HG02642 (cell line): ENCODE measurements at regions not wholly inside any gene's neighbourhood (a gene's known extent, or its start where the extent isn't known, plus 50 kb on each side); places are given as distances from the start of the nearest gene placed in this dataset.

Source experiments
- ATAC-seq: cut with Tn5 transposase; IDR thresholded peaks from one replicate; pipeline ENCODE4 v1.9.1; 2021; ENCODE audit warnings: mild to moderate bottlenecking; ENCODE audit not compliant: unreplicated experiment, poor library complexity

DNA sequence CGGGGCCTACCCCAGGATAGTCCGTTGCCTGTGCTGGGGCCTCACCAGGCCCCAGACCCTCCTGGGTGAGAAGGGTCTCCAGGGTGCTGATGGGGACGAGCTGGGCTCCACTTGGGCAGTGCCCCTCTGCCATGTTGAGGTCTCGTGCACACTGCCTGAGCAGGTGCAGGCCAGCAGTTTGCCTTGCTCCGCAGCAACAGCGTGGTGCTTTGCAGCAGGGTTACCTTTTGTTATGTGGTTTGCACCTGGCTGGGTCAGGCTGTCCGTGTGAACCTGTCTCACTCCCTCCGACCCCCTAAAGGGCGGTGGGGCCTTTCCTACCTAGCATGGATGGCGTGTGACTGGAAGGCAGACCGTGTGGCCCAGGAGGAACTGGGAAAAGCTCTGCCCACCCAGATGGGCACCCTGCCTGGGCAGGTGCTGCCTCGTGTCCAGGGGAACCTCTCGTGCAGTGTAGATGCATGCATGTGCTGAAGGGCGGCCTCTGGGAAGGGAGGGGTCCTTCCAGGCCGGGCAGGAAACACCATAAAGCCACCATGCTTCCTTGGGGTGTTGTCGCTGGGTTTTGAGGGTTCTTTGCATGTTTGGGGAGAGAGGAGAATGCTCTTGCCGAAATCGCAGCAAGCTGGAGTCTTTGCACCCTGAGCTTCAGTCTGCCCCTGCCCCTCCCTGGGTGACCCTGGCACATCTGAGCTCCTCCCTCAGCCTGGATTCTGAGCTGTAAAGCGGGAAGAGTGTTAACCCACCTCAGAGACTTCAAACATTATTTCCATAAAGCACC lies 75.4 kb upstream of the PPARA start:
- ATAC-seq, result no peak

DNA sequence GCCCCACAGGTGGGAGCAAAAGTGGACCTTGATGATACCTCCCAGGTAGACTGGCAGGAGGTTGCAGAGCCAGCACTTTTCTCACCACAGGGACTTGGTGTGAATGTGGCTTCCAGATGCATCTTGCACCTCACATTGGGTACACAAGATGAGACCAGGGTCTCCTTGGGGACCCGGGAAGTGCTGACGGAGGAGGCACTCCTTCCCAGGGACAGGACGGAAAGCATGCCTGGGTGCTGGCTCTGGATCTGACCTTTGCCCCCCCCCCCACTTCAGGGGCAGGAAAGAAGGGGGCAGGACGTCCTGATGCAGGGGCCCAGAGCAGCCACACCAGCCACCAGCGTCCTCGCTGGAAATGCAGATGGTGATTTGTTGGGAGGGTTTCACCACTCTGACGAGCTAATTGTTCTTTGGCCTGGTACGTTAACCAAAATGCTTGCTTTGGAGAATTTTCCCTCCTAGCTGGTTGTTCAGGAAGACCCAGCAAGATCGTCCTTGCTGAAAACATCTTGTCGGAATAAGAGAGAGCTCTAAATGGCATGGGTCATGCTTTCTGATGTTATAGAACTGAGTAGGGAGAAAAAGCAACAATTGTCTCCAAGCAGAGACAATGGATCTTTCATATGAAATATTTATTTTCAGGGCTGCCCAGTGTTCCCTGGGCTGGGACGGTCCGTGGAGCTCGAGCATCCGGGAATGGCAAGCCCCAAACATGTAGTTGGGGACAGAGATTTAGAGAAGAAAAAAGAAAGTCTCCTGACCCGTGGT lies 74.4 kb upstream of the PPARA start:
- no peak for ATAC-seq

DNA sequence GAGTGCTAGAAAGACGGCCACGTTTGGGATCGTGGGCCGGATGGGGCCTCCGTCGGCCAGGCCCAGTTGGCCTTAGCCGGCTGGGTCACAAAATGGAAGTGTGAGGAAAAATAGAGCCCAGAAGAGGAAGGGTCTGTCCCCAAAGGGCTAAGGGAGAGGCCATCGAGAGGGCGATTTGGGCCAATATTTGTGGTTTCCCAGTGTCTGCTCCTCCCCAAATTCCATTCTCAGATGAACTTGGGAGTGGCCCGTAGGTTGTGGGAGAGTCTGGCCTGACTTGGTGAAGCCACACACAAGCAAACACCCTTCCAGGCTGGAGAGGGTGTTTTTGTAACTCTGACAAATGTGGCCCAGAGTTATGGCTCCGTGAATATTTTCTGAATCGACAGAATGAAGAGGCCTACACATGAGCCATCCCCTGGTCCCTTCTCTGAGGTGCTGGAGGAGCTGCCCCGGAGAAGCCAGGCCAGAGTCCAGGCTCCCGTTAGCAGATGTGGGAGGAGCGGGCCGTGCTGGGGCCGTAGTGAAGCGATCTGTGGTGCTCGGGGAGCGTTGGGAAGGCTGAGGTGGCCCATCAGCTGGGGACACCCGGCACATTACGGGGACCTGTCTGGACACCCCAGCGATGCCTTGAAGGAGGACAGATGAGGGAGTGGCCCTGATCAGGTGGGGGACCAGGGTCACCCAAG lies 73.5 kb upstream of the PPARA start:
- no peak for ATAC-seq

DNA sequence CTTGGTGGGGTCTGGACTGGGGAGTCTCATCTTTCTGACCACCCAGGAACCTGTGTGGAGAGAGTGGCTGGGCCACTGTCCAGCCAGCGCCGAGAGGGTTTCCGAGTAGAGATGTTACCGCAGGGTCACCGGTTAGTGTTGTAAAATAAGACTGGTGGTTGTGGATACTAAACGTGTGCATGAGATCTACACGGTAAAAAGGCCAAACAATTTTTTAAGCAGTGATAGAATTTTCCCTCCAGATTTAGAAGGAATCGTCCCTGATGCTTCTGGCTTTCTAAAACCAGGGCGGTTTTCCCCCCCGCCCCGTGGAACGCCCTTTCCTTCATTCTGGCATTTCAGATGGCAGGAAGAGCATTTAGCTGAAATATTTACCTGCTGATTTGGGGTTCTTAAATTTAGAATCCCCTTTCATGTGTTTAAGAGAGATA lies 72.6 kb upstream of the PPARA start:
- no peak for ATAC-seq

DNA sequence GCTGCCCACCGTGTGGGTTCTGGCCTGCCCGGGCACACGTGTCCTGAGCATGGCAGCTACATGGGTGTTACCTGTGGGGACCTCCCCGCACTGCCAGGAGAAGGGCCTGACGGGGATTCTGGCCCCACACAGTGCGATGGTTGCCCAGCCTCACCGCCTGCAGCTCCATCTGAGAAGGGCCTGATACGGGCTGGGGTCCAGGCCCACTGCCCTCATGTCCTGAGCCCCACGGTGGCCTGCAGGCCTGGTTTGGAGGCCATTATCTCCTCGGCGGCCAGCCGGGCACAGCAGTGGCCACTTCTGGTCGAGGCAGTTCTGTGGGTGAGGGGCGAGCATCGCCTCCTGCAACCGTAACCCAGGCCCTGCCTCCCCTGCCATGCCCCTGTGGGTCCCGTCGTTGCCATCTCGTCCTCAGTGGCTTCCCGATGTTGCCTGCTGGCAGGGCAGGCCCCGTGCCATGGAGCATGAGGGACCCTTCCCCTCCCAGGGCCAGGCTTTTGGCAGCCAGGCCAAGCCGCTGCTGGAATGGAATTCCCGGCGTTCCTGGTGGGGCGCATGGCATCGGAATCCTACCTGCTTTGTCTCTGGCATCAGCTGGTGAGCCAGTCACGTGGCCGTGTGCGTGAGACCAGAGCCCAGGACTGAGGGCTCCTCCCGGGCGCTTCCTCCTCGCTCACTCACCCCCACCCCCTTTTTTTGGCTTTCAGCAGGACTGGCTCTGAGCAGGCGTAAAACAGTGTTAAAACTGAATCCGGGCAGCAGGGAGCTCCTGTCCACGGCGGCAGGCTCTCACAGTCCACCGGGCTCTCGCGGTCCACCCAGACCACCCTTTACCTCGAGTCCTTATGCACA lies 71.9 kb upstream of the PPARA start:
- no peak for ATAC-seq

DNA sequence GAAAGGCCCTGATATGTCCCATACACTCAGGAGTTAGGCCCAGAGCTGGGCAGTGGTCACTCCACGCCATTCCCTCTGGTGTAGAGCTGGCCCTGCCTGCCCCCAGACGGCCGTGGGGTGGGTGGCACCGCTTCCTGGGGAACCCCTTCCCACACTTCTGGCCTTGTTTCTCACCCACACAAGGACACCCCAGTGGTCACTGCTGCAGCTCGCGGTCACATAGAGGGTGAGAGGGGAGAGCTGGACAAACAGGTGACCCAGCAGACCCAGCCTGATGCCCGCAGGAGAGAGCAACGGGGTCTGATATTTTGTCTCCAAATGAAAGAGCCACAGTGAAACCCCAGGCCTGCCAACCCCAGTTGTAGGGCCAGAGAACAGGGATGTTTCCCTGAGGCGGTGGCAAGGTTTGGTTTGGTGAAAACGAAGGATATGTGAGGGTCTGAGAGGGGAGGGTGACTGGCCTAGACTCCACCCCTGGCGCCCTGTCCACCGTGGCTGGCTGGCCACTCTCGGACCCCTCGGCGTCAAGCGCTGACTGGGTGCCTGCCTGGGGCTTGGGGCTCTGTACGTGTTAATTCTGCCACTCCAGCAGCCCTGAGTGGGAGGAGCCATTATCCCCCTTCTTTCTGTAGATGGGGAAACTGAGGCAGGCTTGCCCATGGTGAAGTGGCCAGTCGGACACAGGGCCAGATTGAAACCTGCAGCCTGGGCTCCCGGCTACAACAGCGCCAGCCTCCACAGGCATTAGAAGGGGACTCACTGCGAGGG lies 71.0 kb upstream of the PPARA start:
- no peak for ATAC-seq

DNA sequence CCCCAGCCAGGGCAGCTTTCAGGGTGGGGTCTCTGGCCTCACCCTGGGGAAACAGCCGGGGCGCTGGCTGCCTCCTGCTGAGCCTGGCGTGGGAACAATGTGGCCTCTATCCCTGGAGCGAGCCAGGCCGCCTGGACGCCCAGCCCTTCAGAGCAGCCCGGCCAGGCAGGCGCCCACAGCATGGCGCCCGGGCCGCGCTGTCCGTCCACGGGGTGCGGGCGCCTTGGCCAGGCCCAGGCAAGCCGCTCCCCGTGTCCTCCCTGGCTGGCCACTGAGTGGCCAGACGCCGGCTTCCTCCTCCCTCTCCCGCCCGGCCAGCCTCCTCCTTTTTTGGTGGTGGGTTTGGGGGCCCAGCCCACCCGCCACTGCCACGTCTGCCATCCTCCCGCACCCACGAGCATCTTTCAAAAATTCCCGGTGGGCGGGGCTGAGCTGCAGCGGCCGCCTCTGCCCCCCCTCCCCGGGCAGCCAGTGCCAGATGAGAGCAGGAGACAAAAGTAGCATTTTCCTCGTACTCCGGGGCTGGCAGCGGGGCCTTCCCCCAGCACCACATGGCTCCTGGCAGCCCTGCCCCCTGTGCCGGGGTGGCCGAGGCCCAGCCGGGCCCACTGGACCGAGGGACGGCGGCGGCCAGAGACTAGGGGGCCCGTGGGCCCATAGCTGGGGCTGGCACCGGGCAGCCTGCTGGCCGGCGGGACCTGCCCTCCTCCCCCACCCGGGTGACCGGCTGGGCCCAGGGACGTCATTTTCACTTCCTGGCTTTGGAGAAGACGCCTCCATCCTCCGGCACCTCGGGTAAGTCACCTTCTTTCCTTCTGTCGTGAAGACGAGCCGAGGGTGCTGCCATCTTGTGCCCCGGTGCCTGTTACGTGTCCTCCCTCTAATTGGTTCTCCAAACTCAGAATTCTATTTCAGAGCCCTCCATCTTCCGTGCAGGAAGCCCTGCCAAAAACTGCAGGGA lies 70.2 kb upstream of the PPARA start:
- no peak for ATAC-seq

DNA sequence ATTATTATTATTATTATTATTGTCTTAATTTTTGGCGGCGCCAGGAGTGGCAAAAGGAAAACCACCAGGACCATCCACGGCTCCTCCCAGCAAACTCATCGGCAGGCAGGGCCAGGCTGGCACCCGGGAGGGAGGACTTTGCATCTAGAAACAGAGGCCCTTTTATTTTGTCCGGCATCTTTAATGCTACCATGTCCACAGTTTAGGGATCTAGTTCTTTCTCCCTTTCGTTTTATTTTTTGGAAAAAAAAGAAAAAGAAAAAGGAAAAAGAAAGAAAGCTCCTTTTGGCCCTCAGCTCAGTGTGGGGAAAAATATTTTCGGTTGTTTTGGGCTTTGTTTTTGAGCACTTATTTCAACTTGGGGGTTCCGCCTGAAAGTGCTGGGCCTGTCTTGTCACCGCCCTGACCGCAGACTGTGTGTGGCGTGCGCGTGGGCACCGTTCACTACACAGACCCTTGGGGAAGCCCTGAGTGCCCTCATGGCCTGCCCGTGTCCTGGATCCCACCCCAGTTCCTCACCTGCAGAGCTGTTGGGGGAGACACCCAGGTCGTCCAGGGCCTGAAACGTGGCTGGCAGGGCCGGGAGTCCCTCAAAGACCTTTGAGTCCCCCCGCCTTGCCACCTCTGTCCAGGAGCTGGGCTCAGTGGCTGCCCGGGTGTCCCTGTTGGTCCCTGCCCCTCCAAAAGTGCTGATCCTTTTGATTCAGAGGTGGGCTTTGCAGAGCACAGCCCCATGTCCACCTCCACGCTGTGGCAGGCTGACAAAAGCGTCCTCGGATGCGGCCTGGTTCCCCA lies 69.1 kb upstream of the PPARA start:
- ATAC-seq, result no peak

DNA sequence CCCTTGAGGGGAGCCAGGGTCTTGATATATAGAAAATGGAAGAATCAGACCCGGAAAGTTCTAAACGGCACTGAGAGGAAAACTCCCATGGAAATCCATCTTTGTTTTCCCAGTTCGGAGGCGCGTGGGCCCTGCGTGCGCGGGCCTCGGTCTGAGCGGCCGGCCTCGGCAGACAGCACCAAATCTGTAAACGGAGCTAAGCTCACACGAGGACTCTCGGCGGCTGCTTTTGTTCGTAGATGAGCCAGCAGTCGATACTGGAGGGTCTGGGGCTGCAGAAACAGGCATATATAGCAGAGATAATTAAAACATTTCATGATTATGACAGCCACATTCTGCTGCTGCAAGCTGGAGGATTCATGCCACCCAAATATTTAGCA lies 68.5 kb upstream of the PPARA start:
- ATAC-seq, result no peak

DNA sequence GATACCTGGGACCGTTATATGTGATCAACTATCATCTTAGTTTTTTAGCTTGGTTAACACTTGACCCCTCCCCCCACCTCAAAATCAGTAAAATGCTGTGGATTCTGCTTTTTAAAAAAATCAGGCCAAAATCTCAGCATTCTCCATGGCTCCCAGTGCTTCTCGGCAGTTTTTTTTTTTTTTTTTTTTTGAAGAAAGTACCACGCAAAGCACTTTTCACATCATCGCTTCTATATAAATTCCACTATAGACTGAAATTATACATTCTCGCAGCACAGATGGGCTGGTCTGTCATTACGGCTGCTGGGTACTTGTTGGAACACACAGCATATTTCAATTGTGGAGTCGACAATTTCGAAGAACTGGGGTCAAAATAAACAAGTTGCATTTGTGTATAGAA lies 67.7 kb upstream of the PPARA start:
- no peak for ATAC-seq

DNA sequence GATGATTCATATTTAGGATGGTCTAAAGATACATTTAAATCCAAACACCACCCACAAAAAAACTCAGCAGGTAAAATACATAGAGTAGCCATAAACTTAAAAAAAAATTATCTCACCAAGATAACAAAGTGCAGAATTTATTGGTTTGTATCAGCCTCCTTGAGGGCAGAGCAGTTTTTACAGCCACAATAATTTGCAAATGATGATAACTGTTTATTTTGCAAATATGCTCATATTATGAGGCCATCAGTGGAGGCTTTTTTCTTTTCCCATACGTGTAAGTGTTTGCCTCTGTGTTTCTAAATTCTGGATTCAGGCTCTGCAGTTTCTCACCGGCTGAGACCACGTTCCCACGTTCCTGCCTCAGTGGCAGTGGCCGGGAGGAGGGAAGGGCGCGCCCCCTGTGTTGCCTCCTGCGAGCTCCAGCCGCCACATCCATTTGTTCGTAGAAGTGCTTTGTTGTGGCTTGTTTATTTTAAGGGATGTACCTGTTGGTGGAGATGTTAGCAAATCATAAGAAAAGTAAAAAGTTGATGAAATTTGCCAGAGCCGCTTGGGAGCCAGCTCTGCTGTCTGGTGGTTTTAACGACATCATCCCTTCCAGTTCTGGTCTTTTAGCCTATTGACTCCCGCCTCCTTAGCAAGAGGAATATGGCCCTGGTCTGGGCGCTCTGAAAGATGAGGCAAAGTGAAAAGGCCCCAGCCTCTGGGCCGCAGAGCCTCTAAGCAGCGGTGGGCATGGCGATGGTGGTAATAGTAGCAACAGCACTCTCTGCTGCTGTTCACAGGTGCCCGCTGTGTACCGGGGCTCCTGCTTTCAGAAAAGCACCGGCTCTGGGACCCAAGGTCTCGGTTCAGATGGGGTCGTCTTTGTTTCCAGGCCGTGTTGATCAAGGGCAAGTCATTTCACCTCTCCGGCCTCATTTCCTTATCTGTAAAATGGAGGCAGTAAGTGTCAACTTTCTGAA lies 66.7 kb upstream of the PPARA start:
- no peak for ATAC-seq

DNA sequence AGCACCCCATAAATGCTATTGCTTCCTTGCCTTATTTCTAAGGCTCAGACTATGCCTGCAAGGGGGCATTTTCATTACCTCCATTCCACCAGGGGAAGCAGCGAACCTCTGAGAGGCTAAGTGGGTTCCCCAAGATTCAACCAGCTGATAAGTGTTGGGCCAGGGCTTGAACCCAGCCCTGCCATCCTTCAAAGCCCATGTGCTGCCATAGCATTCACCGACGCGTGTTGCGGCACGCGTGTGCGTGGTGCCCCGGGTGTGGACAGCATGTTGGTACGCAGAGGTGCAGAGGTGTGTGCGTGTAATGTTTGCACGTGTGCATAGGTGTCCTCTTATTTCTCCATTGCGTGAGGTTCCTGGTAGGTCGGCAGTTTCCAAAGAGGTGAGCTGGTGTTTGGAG lies 66.0 kb upstream of the PPARA start:
- ATAC-seq, result no peak

DNA sequence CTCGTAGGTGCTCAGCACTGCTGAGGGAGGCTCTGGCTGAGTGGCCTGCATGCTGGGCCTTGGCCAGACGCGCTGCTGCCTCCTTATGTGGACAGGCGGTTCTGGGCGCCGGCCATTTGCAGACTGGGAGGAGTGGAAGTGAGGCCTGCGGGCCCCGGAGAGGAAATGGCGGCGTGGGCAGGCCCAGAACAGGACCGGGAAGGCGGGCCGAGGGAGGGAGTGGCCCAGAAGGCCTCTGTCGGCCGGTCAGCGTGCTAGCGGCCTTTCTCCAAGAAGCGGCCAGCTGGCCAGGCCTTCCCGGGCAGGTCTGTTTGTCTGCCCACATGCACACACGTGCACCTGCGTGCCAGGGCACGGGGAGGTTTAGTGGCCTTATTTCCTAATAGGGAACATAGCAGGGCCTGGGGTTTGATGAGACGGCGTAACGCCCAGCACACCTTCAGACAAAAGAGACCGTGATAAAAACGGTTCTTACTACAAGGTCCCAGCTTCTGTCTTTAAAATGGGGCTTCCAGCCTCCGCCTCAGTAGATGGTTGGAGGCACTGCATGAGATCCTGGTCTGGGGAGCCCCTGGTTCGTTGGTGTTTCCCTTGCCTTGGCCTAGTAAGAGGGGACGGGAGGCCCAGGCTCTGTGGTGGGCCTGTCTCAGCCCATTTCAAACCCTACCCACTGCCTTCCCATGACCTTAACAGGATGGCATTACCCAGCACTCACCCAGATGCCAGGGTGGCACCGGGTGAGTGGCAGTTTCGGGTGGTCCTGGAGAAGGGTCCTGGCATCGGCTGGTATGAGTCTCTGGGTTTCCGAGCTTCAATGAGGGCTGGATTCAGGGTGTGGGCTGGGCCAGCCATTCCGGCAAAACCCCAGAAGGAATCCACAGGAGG lies 65.1 kb upstream of the PPARA start:
- no peak for ATAC-seq

DNA sequence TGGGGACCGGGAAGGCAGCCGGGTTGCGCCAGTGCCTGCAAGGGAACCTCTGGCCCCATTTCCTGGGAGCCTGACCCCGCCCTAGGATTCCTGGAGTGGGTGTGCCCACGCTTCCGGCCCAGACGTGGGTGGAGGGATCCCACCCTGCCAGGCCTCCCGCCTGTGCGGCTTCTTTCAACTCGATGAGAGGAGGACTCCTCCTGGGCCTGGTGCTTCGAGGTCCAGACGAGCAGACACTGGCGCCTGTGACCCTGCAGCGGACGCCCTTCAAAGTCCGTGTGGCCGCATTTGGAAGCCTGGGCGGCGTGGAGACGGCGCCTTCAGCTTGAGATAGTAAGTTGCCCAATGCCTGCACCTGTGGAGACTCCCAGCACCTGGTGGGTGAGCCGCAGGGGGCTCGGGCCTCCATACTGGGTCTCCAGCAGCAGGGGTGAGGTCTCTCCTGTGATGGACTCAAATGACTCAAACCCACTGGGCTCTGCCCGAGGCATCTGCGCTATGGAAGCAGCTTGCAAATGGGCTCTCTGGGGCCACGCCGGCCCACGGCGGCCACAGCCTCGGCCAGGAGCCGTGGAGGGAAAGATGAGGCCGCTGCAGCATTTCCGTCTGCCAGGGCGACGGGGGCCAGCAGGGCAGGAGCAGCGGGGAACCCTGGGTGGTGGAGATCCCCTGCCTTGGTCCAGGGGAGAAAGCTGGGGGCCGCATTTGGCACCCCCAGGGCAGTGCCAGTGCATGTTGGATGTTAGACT lies 64.3 kb upstream of the PPARA start:
- no peak for ATAC-seq
